GM21360 (cell line): ENCODE measurements at regions not wholly inside any gene's neighbourhood (a gene's known extent, or its start where the extent isn't known, plus 50 kb on each side); places are given as distances from the start of the nearest gene placed in this dataset.
A peak's percentile ranks its signal among the peaks of the same experiment; 100 is the strongest.

Source experiments
- ATAC-seq: cut with Tn5 transposase; IDR thresholded peaks from one replicate; pipeline ENCODE4 v1.9.1; 2021; ENCODE audit warnings: mild to moderate bottlenecking, moderate library complexity; ENCODE audit not compliant: unreplicated experiment

- ATAC-seq: peak; percentile 54
These were observed 759.6 kb downstream of the RAB28 start for GRCh38 chr4:12724510-12724909.

DNA sequence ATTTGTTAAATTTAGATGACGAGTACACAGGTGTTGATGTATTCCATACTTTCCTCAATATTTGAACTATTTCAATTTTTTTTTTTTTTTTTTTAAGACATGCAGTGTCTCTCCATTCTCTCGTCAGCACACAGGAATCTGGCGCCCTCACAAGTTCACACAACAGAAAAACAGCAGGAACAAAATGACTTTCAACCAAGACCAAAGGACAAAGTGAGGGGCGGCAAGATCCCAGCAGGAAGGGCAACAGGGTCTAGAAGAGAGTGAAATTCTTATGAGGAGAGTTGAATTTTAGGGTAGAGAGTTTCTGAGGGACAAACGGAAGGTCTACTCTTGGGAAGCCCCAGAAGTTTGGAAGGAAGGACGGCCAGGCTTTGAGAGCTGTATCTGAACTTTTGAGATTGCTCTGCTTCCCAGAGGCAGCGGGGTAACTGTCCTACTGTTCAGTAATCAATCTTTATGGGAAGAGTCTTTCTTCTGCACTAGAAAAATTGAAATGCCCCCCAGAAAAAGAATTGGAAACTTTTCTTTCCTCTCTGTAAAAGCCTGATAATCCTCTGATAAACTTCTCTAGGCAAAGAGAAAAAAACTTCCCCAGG is 760.2 kb downstream of the RAB28 start:
- no peak for ATAC-seq

DNA sequence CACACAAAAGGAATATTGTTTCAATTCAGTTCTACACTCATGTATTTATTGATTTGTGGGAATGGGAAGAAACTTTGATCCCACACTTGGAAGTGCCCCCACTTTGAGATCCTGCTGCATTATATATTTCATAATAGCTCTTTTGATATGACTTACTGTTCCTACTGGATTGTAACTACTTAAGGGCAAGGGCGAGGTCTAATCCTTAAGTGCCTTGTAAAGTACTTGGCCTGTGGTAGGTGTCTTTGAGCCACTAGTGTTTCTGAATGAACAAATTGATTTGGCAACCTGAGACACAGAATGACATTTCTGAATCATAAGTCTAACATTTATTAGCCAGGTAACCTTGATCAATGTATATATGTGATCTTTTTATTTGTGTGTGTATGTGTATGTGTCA is 767.2 kb downstream of the RAB28 start:
- ATAC-seq: no peak

GRCh38 chr4:12712648-12713339 is 771.3 kb downstream of the RAB28 start:
- ATAC-seq: no peak

DNA sequence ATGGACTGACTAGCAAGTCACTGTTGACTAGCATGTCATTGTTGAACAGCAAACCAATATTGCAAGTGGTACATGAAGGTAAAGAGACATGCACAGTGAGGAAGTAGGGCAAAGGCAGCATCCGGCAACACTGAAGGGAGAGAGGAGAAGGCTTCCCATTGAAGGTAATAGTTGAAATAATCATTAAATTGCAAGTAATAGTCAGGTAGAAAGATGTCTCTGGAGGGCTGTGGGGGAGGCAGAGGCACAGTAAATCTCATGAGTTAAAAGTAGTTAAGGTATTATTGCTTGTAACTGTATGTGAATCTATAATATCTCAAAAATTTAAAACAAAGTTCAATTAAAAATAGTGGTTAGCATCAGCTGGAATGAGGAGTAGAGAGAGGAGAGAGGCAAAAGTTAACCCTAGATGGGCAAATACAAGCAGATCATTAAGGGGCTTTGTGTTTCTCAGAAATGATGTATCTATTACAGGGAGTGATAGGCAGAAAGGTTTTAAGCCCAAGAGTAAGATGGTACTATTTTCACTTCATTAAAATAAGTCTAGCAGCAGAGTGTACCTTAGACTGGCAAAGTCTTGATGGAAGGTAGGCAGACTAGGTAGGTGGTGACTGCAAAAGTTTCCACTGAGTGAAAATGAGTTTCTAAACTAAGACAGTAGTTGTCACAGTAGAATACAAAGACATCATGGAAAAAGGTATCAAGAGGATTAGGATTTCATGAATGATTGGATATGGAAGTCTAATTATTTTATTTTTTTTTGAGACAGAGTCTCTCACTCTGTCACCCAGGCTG is 776.6 kb downstream of the RAB28 start:
- ATAC-seq: no peak

DNA sequence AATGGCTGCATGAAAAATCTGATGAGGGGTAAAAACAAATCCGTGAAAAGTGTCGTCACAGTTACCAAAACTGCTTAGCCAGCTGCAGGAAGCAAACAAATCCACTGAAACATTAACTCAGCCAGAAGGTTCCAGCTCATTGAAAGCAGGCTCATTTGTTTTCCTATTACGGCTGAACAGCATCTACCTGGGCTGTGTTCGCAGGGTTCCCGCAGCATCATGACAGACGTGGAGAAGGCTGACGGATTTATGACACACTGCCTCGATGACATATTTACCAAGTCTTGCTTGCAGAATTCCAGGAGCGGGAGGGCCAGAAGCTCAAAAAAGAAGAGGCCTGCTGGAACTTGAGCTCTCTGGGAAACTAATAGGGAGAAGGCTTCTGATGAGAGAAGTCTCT is 781.1 kb downstream of the RAB28 start:
- ATAC-seq: no peak

DNA sequence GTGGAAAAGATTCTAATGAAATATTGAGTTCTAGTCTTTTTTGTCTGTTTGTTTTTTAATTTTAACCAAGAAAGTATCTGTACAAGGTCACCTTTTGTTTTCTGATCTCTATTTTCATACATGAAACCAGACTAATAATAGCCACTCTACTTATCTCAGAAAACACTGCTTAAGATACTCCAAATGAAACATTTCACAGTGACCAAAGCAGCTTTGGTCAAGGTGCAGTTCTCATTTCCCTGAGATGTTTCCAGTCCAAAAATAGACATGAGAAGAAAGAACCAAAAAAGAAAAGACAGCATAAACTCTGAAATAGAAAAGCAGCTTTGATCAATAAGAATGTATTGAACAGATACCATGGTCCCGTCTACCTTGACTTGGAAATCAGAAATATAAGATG is 782.8 kb downstream of the RAB28 start:
- ATAC-seq: no peak

DNA sequence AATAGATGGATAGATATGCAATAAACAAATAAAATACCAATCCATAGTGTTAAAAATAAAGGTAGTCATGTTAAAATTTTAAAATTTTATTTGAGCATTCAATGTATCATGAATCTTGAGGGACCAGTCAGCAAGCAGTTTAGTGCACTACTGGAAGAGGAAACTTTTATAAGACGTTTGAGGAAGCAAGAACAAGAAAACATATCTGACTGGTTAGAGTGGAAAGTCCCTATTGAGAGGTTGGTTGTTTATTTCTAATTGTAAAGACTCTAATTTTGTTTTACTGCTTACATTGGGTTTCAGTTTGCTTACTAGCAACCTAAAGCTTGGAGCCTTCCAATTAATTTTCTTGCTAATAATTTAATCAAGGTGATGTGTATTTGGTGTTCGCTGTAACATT is 786.2 kb downstream of the RAB28 start:
- ATAC-seq: peak; percentile 71

DNA sequence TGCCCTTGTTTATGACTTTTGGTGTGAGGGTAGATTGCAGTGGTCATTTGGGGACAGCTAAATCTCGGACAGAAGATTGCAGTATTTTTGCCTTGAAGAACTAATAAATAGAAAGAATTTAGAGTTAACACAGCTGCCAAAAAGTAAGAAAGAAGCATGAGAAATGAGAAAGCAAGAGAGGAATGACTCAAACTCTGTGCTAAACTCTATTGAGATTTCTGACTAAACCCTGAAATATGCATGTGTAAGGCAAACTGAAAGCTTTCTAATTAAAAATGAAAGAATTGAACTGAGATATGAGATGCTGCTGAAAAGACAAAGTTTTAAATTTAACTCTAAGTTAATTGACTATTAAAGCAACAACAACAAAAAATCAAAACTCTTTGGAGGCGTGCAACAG is 791.3 kb downstream of the RAB28 start:
- no peak for ATAC-seq

- ATAC-seq: no peak
These were observed 793.0 kb downstream of the RAB28 start for GRCh38 chr4:12691168-12691567.

GRCh38 chr4:12689457-12689856 is 794.7 kb downstream of the RAB28 start:
- ATAC-seq: no peak

- ATAC-seq: no peak
These were observed 804.9 kb downstream of the RAB28 start for GRCh38 chr4:12679217-12679616.

DNA sequence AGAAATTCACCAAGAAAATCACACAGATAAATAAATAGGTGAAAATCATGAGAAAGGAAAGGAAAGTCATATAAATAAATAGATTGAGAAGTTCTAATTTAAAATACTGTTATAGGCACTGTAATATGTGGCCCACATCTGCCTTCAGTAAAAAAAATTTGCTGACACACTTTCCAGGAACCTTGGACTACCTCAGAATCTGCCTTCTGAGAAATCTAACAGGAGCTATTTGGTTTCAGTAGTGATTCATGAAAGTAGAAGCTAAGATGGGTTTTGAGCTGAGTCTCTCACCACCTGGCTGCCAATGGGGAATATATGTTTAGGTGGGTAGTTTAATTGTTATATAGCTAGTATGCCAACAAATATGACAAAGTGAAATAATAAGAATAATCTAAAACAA is 810.0 kb downstream of the RAB28 start:
- no peak for ATAC-seq

- ATAC-seq: no peak
These were observed 811.8 kb downstream of the RAB28 start for GRCh38 chr4:12672303-12672702.

DNA sequence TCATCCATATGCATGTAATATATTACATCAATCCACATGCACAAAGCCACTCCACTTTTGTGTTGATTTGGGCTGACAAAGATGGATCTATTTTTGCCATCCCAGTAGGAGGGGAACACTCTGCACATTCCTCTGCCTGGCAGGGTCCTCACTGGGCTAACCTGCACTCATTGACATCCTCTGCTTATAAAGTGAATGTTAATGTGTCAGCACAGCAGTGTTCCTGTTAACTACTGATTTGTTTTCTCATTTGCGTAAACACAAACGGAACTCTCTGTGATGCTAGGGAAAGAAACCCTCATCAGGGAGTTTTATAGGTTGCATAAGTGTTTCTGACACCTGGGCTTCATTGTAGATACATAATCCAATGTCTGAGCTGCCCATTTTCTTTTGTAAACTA is 826.0 kb downstream of the RAB28 start:
- no peak for ATAC-seq

- ATAC-seq: no peak
These were observed 832.3 kb downstream of the RAB28 start for GRCh38 chr4:12651876-12652275.

DNA sequence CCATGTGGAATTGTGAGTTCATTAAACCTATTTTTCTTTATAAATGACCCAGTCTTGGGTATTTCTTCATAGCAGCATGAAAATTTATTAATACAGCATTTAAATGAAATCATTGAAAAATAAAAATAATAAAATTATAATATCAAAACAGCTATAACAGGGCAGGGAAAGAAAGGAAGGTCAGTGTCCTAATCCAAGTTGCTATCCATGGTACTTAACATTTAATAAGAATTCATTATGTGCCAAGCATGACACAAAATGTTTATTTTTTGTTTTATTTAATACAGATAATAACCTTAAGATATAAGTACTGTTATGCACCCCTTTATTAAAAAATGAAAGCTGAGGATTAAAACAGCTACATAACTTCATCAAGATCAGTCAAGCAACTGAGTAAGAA is 838.4 kb downstream of the RAB28 start:
- ATAC-seq: no peak

- no peak for ATAC-seq
These were observed 839.9 kb downstream of the RAB28 start for GRCh38 chr4:12644261-12644660.

GRCh38 chr4:12636191-12636590 is 847.9 kb downstream of the RAB28 start:
- ATAC-seq: no peak

GRCh38 chr4:12635629-12636028 is 848.5 kb downstream of the RAB28 start:
- no peak for ATAC-seq

DNA sequence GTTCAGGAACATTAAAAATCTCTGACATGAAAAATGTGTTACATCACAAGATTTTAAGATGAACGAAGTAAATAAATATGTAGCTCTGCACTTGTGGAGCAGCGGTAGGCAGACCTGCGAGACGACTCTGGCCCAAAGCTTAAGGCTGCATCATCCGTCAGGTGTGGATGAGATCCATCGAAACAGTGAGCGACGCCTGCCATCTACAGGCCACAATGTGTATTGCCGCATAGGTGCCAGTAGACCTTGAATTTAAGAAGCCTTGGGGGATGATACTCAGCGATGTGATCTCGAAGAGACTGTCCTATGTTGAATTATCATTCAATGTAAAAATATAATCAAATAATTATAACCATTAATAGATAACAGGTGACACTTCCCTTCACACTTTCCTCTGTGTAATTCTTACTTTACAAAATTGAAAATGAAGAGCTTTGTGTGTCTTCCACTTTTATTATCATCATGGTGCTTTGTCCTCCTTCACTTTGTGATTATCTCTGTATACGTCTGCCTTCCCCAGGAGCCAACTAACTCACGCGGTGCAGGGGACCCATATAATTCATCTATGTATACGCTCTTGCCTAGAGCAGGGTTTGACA is 851.0 kb downstream of the RAB28 start:
- ATAC-seq: peak; percentile 99

GRCh38 chr4:12615822-12616221 is 868.3 kb downstream of the RAB28 start:
- ATAC-seq: no peak
